HepG2 (cell line): ENCODE measurements at regions not wholly inside any gene's neighbourhood (a gene's known extent, or its start where the extent isn't known, plus 50 kb on each side); places are given as distances from the start of the nearest gene placed in this dataset.

ENCODE experiments used
- ATAC-seq: fragments of 200-7000 bp; cut with Tn5 transposase; 3 replicates; pipeline ENCODE4 v1.9.1; 2020; ENCODE audit warnings: mild to moderate bottlenecking, moderate library complexity
- BruUV-seq: library from RNA; stranded (reverse); fragments of 400-500 nt; replicated peaks from 2 replicates; lab custom pipeline; 2021; lab: Mats Ljungman, UMichigan
- CTCF ChIA-PET: fragments of 300-600 bp; formaldehyde crosslinking; extraction: SDS; loops from one replicate; lab custom pipeline; 2021; ENCODE audit warnings: low total read pairs, inconsistent platforms, low intra/inter-chr PET ratio; lab: Yijun Ruan, JAX
- POLR2A ChIA-PET: fragments of 350-600 bp; sonication (Branson Sonifier 250); formaldehyde crosslinking; loops from one replicate; lab custom pipeline; 2020; ENCODE audit warnings: antibody characterized with exemption, inconsistent platforms; lab: Yijun Ruan, JAX
- DNase-seq: peaks from one replicate; pipeline ENCODE4 v3.0.0-alpha.2; 2015; ENCODE audit warnings: low spot score
- FAIRE-seq: peaks from 3 replicates; lab custom pipeline; 2011; peaks lifted over from hg19 to GRCh38; lab: Jason Lieb, UNC
- H2AFZ ChIP-seq: one replicate; pipeline ENCODE4 v1.6.1; 2011; ENCODE audit warnings: low read length, inconsistent platforms
- H3K27ac ChIP-seq: fragments of 300-600 bp; 3 replicates; pipeline ENCODE4 v1.8.0; 2011; ENCODE audit warnings: mixed run types, mild to moderate bottlenecking, mixed read lengths, low read length, inconsistent platforms; ENCODE audit not compliant: insufficient read depth; ENCODE audit errors: extremely low read length
- H3K27me3 ChIP-seq, 2 experiments: fragments of 200-600 bp in 1 of 2; 2 replicates in 1 of 2; 3 replicates in 1 of 2; pipeline versions ENCODE4 v1.6.0 to v1.8.0; 2011; ENCODE audit warnings: low read length in 2 of 2, mild to moderate bottlenecking in 2 of 2, moderate library complexity in 2 of 2, inconsistent platforms in 1 of 2; ENCODE audit not compliant: insufficient read depth in 2 of 2, control insufficient read depth in 1 of 2
- H3K36me3 ChIP-seq, 2 experiments: fragments of 200-600 bp in 1 of 2; replicated peaks in 1 of 2; 2 replicates in 1 of 2; 3 replicates in 1 of 2; pipeline versions ENCODE4 v1.5.1 to v1.8.0; 2011; ENCODE audit warnings: low read length in 2 of 2, inconsistent platforms in 1 of 2; ENCODE audit not compliant: insufficient read depth in 2 of 2, control insufficient read depth in 1 of 2
- H3K4me1 ChIP-seq: 2 replicates; pipeline ENCODE4 v1.5.1; 2012; ENCODE audit warnings: low read length, inconsistent platforms; ENCODE audit not compliant: insufficient read depth
- H3K4me2 ChIP-seq: 2 replicates; pipeline ENCODE4 v1.6.0; 2011; ENCODE audit warnings: low read depth, low read length, inconsistent platforms
- H3K4me3 ChIP-seq, 3 experiments: fragments of 200-600 bp in 1 of 3; sonication (generic), shearing (Covaris generic) in 1 of 3; replicated peaks in 1 of 3; 2 replicates each; pipeline ENCODE4 v1.5.1; 2011 to 2016; ENCODE audit warnings: low read length in 3 of 3, inconsistent platforms in 2 of 3, low read depth in 2 of 3, mild to moderate bottlenecking in 2 of 3, control low read depth in 1 of 3, mixed read lengths in 1 of 3; ENCODE audit not compliant: insufficient read depth in 1 of 3
- H3K79me2 ChIP-seq: one replicate; pipeline ENCODE4 v1.6.1; 2011; ENCODE audit warnings: low read length, inconsistent platforms; ENCODE audit not compliant: insufficient read depth
- H3K9ac ChIP-seq: 2 replicates; pipeline ENCODE4 v1.6.0; 2011; ENCODE audit warnings: mild to moderate bottlenecking, low read depth, low read length, inconsistent platforms; ENCODE audit not compliant: insufficient read depth
- H3K9me3 ChIP-seq: 2 replicates; pipeline ENCODE4 v1.5.1; 2012; ENCODE audit warnings: mild to moderate bottlenecking, low read length
- H4K20me1 ChIP-seq: 2 replicates; pipeline ENCODE4 v1.6.0; 2011; ENCODE audit warnings: inconsistent platforms, mild to moderate bottlenecking, low read length, moderate library complexity; ENCODE audit not compliant: insufficient read depth
- CHCHD3 ChIP-seq: sonication (generic); formaldehyde crosslinking; IDR thresholded peaks from 2 replicates; pipeline ENCODE4 v1.8.0; 2022; ENCODE audit warnings: mild to moderate bottlenecking, missing genetic modification reagents, moderate library complexity
- MAFF ChIP-seq: IDR thresholded peaks from 2 replicates; pipeline ENCODE4 v1.6.1; 2011; ENCODE audit warnings: low read depth, low read length, improper control_type of control experiment
- MTA1 ChIP-seq: sonication (generic); formaldehyde crosslinking; IDR thresholded peaks from 2 replicates; pipeline ENCODE4 v1.4.0; 2020; ENCODE audit warnings: missing genetic modification reagents, mild to moderate bottlenecking, borderline replicate concordance
- MTF2 ChIP-seq: sonication (generic); formaldehyde crosslinking; IDR thresholded peaks from 2 replicates; pipeline ENCODE4 v1.5.0; 2020; ENCODE audit warnings: missing genetic modification reagents, borderline replicate concordance
- NFYC ChIP-seq: IDR thresholded peaks from 2 replicates; pipeline ENCODE4 v1.6.1; 2016; ENCODE audit warnings: missing genetic modification reagents, missing compliant biosample characterization
- PAWR ChIP-seq: sonication (generic); formaldehyde crosslinking; IDR thresholded peaks from 2 replicates; pipeline ENCODE4 v1.4.0; 2020; ENCODE audit warnings: missing genetic modification reagents, mild to moderate bottlenecking, borderline replicate concordance
- POLR2AphosphoS5 ChIP-seq: IDR thresholded peaks from 2 replicates; pipeline ENCODE4 v1.6.1; 2012; ENCODE audit warnings: low read depth, low read length
- RAD51 ChIP-seq: fragments of 450-650 bp; IDR thresholded peaks from 2 replicates; pipeline ENCODE4 v1.6.1; 2016; ENCODE audit warnings: borderline replicate concordance
- TCF7L2 ChIP-seq: IDR thresholded peaks from 2 replicates; pipeline ENCODE4 v1.6.1; 2011; ENCODE audit warnings: mild to moderate bottlenecking, low read depth, low read length, moderate library complexity
- TFE3 ChIP-seq: IDR thresholded peaks from 2 replicates; pipeline ENCODE4 v1.6.1; 2016
- ZBTB2 ChIP-seq: sonication (generic); formaldehyde crosslinking; IDR thresholded peaks from 2 replicates; pipeline ENCODE4 v1.8.0; 2022; ENCODE audit warnings: low read depth, missing genetic modification reagents
- ZNF737 ChIP-seq: sonication (generic); formaldehyde crosslinking; IDR thresholded peaks from 2 replicates; pipeline ENCODE4 v1.5.0; 2020; ENCODE audit warnings: missing genetic modification reagents, mild to moderate bottlenecking, borderline replicate concordance
- ZSCAN22 ChIP-seq: sonication (generic); formaldehyde crosslinking; IDR thresholded peaks from 2 replicates; pipeline ENCODE4 v1.4.0; 2020; ENCODE audit warnings: mild to moderate bottlenecking, missing genetic modification reagents
- WGBS: methylation state at CpG from one replicate; pipeline ENCODE4 v1.1.6; 2017; ENCODE audit warnings: low lambda C conversion rate; 5-methylcytosine and 5-hydroxymethylcytosine counted together
- in situ Hi-C: cut with HindIII; loops from 2 replicates; pipeline ENCODE4 v1.10.0; 2017; ENCODE audit warnings: low pct_unique_long_range_greater_than_20kb; ENCODE audit not compliant: extremely low pct_ligation_motif_present
- intact Hi-C: fragments of 100-400 bp; cut with micrococcal nuclease; formaldehyde crosslinking; loops from one replicate; pipeline ENCODE4 v1.10.0; 2022; ENCODE audit not compliant: unreplicated experiment
- TF ChIP-seq, protein P1 (sequence below): sonication (generic); formaldehyde crosslinking; conservative IDR thresholded peaks from 2 replicates; pipeline ENCODE4 v1.4.0; 2020; ENCODE audit warnings: missing genetic modification reagents
- TF ChIP-seq, protein P2 (sequence below): sonication (generic); formaldehyde crosslinking; IDR thresholded peaks from 2 replicates; pipeline ENCODE4 v1.4.0; 2020; ENCODE audit warnings: mild to moderate bottlenecking, missing genetic modification reagents
- TF ChIP-seq, protein P3 (sequence below): IDR thresholded peaks from 2 replicates; pipeline ENCODE4 v1.6.1; 2012; ENCODE audit warnings: inconsistent platforms

DNA sequence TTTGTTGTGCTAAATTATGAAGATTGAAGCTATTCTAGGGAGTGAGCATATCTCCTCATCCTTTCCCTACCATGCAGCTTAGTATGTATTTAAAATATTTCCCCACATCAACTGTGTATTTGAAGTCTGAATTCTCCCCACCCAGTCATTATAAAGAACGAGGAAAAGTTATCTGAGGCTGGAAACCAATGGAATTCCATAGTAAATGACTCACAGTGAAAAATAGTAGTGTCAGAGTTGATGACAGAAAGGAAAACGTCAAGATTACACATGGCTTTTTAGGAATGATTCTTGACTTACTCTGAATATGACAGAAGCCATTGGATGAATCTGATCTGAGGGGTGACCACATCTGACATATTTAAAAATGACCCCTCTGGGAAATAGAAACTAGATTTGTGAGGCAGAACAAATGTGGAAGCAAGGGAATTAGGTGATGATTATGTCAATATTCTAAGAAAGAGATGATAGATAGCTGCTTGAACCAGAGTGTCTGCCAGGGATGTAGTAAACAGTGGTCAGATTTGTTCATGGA is 1768.9 kb upstream of the CDH9 start:
- Histone ChIP-seq H4K20me1 (no peaks in the 10 kb centered on the region), H3K4me1 (no peaks in the 10 kb centered on the region), H3K9ac (no peak overlapping the region), H2AFZ (no peak overlapping the region), H3K36me3 (no peaks in the 10 kb centered on the region), H3K4me2 (no peak overlapping the region), H3K4me3 (no peak overlapping the region), H3K9me3 (no peaks in the 10 kb centered on the region), H3K27me3 (no peaks in the 10 kb centered on the region), H3K79me2 (no peaks in the 10 kb centered on the region), H3K27ac (no peak overlapping the region)
- ChIA-PET POLR2A (no interaction called here), CTCF (no interaction called here)
- FAIRE-seq, result no peak
- ATAC-seq, result no peak
- BruUV-seq, result no TSS peak
- no peak for DNase-seq
- intact Hi-C loops (no loop called here), in situ Hi-C loops (no loop called here)
- 0% methylated on average over 2 of the region's 2 CpGs for WGBS
- TF ChIP-seq ZSCAN22 (CRISPR knock-in tag) (no peak), POLR2AphosphoS5 (no peak), NFYC (CRISPR knock-in tag) (no peak), ZBTB2 (CRISPR knock-in tag) (no peak), ZNF737 (CRISPR knock-in tag) (no peak), TCF7L2 (no peak), MTA1 (CRISPR knock-in tag) (no peak), CHCHD3 (CRISPR knock-in tag) (no peak), MAFF (no peak), PAWR (no peak), MTF2 (CRISPR knock-in tag) (no peak), RAD51 (no peak), TFE3 (no peak)
- TF ChIP-seq, protein P1, sequence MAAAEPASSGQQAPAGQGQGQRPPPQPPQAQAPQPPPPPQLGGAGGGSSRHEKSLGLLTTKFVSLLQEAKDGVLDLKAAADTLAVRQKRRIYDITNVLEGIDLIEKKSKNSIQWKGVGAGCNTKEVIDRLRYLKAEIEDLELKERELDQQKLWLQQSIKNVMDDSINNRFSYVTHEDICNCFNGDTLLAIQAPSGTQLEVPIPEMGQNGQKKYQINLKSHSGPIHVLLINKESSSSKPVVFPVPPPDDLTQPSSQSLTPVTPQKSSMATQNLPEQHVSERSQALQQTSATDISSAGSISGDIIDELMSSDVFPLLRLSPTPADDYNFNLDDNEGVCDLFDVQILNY (CRISPR knock-in tag), result no peak
- TF ChIP-seq, protein P2, sequence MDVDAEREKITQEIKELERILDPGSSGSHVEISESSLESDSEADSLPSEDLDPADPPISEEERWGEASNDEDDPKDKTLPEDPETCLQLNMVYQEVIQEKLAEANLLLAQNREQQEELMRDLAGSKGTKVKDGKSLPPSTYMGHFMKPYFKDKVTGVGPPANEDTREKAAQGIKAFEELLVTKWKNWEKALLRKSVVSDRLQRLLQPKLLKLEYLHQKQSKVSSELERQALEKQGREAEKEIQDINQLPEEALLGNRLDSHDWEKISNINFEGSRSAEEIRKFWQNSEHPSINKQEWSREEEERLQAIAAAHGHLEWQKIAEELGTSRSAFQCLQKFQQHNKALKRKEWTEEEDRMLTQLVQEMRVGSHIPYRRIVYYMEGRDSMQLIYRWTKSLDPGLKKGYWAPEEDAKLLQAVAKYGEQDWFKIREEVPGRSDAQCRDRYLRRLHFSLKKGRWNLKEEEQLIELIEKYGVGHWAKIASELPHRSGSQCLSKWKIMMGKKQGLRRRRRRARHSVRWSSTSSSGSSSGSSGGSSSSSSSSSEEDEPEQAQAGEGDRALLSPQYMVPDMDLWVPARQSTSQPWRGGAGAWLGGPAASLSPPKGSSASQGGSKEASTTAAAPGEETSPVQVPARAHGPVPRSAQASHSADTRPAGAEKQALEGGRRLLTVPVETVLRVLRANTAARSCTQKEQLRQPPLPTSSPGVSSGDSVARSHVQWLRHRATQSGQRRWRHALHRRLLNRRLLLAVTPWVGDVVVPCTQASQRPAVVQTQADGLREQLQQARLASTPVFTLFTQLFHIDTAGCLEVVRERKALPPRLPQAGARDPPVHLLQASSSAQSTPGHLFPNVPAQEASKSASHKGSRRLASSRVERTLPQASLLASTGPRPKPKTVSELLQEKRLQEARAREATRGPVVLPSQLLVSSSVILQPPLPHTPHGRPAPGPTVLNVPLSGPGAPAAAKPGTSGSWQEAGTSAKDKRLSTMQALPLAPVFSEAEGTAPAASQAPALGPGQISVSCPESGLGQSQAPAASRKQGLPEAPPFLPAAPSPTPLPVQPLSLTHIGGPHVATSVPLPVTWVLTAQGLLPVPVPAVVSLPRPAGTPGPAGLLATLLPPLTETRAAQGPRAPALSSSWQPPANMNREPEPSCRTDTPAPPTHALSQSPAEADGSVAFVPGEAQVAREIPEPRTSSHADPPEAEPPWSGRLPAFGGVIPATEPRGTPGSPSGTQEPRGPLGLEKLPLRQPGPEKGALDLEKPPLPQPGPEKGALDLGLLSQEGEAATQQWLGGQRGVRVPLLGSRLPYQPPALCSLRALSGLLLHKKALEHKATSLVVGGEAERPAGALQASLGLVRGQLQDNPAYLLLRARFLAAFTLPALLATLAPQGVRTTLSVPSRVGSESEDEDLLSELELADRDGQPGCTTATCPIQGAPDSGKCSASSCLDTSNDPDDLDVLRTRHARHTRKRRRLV, result no peak
- TF ChIP-seq, protein P3, sequence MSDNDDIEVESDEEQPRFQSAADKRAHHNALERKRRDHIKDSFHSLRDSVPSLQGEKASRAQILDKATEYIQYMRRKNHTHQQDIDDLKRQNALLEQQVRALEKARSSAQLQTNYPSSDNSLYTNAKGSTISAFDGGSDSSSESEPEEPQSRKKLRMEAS, result no peak
